ENCODE measurements at regions not wholly inside any gene's neighbourhood (a gene's known extent, or its start where the extent isn't known, plus 50 kb on each side); places are given as distances from the start of the nearest gene placed in this dataset.
"Not testable (repeated sequence)": the region's sequence is repeated elsewhere in the genome, so short reads cannot be mapped to it uniquely, and the experiment has no call there.

GRCh38 chr2:125224830-125225229 is 1199.7 kb downstream of the CNTNAP5 start:
- DNase-seq = no peak

DNA sequence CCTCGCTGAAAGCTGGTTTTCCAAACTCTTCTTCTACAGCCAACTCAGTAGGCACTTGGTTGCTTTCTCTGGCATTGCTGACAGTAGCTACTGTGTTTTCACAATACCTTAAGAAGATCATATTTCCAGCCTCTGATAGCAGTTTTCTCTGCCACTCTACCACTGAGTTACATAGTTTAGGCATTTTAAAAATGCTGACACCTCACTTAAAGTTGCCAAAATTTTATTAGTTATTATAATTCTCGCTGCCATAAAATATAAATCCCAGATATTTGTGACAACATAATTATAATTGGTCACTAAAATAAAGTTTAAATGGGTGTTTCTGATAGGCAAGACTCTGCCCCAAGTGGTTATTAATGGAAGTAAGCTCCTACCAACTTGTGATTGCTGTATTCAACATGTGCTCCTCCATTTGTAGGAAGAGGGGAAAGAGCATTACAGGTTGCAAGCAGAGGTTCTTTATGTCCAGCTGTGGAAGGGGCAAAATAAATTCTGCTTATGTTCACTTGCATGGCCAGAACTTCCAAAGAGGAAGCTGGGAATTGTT is 1202.8 kb downstream of the CNTNAP5 start:
- DNase-seq = no peak

DNA sequence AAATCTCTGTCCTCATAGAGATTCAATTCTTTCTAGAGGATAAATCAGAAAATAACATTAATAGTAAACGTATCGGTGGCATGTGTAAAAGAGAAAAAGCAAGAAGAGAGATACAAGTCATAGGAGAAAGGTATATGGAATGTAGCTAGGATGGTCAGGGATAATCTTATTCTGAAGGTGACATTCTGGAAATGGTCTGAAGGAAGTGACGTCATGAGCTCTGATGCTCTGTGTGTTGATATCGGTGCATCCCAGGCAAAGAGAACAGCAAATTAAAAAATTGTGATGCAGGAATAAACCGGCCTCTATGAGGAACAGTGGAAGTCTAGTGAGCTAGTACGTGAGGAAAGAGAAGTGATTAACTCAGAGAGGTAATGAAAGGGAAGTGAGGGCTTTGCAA is 1215.8 kb downstream of the CNTNAP5 start:
- no peak for DNase-seq

DNA sequence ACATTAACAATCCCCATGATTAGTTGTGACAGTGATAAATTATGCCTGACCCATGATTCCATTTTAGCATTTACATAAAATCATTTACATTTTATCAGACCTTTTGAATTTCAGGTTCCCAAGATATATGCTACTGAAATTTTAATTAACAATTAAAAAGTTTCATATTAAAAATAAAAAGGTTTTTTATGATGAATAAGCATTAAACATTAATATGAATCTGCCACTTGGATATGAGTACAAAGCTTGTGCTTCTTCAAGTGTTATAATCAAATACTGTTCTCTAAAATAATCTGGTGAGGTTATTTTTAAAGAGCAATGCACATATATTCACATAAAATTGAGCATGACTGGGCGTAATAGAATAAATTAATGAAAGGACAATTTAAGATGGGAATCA is 1218.0 kb downstream of the CNTNAP5 start:
- no peak for DNase-seq

GRCh38 chr2:125254010-125254409 is 1228.9 kb downstream of the CNTNAP5 start:
- no peak for DNase-seq

DNA sequence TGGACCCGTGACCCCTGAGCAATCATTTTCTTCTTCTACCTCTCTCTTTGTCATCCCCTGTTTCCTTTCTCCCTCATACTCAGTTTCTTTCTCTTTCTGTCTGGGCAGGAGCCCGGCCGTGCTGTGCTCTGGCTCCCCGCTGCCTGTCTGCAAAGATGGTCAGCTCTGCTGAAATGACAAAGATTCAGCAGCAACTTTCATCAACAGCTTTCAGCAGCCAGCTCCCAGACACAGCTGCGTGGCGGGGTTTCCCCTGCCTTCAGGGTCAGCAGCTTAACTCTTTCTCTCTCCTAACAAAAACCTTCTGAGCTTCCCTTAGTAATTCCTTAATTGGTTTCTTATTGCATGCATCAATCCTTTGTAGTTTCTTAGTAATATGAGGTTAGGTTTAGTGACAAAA is 1234.4 kb downstream of the CNTNAP5 start:
- no peak for DNase-seq

- DNase-seq = not testable (repeated sequence)
Measured at GRCh38 chr2:125260366-125260930, 1235.4 kb downstream of the CNTNAP5 start.

DNA sequence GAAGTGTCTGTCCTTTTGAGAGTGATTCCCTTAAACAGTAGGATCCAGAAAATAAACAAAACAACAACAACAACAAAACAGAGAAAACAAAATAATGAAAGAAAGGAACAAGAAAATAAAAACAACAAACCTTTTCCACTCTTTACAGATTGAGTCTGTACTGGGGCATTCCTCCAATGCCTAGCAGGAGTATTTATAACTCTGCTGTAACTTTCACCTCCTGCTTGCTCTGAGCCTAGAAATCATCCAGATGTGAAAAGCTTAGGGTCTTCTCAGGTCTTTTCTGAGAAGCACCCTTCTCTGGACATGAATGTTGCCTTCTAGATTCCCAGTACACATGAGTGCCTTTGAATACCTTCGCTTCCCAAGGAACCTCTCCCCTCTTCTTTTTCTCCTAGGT is 1239.4 kb downstream of the CNTNAP5 start:
- no peak for DNase-seq

GRCh38 chr2:125267683-125268082 is 1242.6 kb downstream of the CNTNAP5 start:
- DNase-seq = no peak

GRCh38 chr2:125272651-125273050 is 1247.6 kb downstream of the CNTNAP5 start:
- no peak for DNase-seq

- no peak for DNase-seq
Measured at GRCh38 chr2:125274718-125275117, 1249.6 kb downstream of the CNTNAP5 start.

DNA sequence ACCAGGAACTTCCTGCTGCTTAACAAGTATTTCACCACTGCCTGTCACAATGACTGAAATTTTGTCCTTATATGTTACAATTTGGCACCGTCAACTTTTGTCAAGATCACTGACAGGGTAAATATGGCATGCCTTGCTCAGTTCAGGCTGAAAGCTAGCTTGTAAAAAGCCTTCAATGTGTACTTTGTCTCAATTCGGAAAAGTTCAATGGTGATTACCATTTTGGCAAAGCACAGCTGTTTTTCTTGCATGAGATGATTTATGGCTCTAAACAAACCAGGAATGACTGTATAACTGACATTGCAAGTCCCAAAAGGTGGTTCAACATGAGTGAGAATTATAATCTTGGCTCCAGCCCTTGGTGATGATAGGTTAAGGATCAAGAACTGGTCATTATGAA is 1255.2 kb downstream of the CNTNAP5 start:
- no peak for DNase-seq

DNA sequence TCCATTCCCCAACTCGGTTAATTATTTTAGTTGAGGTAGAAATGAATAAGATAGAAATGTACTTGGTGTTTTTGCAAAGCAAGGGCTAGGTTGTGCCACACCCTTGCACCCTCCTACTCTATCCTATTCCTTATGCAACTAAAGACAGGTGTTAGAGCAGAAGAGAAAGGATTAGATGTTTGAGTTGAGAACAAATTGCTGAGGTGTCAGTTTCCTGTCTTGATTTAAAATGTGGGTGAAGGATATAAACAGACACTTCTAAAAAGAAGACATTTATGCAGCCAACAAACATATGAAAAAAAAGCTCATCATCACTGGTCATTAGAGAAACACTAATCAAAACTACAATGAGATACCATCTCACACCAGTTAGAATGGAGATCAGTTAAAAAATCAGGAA is 1256.2 kb downstream of the CNTNAP5 start:
- no peak for DNase-seq

- DNase-seq = no peak
Measured at GRCh38 chr2:125296742-125297141, 1271.7 kb downstream of the CNTNAP5 start.

DNA sequence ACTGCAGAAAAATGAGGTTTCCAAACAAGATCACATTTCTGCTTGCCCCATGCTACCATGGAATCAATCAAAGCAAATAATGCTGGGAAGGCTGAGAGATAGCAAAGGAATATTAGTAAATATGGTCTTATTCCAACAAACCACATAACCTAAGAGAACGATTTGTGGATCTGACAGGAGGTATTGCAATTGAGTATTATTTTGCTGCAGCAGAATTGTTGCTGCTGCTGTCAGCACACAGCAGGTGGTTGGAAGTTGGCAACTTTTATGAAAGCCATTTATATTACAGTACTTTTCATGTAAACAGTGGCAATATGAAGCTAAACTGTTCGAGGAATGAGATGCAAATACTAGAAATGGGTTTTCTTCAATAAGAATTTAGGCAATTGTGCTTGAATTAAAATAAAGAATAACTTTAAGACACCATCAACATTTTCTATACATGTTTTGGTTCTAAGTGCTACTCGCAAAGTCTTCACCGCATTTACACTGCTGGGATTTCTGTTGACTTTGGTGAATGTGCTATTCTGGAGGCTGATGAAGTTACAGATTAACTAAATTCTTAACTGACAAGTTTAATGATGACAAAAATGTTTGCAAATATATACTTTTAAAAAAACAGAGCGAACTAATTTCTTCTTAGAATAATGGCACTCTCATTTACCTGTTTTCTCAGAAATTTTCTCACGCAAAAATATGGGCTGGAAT is 1285.7 kb downstream of the CNTNAP5 start:
- no peak for DNase-seq

DNA sequence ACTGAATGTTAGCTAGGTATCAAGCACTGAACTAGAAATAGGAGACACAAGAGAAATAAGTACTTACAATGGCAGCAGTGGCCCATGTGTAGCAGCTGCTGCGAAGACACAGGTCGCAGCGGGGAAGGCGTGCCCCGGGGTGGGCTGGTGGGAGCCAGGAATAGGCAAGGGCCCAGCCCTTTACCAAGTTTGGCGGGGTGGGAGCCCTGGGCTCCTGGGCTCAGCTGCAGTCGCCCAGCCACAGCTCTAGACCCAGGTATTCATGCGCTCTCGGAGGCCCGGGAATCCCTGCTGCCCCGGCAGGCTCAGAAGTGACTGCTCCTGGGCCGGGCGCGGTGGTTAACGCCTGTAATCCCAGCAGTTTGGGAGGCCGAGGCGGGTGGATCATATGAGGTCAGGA is 1287.3 kb downstream of the CNTNAP5 start:
- DNase-seq = no peak

- no peak for DNase-seq
Measured at GRCh38 chr2:125313806-125314205, 1288.7 kb downstream of the CNTNAP5 start.

- DNase-seq = no peak
Measured at GRCh38 chr2:125318740-125319139, 1293.7 kb downstream of the CNTNAP5 start.

DNA sequence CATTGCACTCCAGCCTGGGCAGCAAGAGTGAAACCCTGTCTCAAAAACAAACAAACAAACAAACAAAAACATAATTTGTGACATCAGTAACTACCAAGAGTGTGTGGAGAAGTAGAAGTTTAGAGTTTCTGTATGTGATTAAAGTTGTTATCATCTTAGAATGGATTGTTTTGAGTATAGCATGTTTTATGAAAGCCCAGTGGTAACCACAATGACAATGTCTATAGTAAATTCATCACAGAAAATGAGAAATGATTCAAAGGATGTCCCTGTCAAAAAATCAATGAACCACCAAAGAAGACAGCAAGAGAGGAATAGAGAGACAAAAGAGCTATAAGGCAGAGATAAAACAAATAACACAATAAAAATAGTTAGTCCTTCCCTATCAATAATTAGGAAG is 1299.2 kb downstream of the CNTNAP5 start:
- DNase-seq = no peak

- no peak for DNase-seq
Measured at GRCh38 chr2:125330133-125330532, 1305.0 kb downstream of the CNTNAP5 start.

- DNase-seq = no peak
Measured at GRCh38 chr2:125341353-125341752, 1314.6 kb upstream of the GYPC start.

- DNase-seq = not testable (repeated sequence)
Measured at GRCh38 chr2:125353542-125353941, 1302.4 kb upstream of the GYPC start.

DNA sequence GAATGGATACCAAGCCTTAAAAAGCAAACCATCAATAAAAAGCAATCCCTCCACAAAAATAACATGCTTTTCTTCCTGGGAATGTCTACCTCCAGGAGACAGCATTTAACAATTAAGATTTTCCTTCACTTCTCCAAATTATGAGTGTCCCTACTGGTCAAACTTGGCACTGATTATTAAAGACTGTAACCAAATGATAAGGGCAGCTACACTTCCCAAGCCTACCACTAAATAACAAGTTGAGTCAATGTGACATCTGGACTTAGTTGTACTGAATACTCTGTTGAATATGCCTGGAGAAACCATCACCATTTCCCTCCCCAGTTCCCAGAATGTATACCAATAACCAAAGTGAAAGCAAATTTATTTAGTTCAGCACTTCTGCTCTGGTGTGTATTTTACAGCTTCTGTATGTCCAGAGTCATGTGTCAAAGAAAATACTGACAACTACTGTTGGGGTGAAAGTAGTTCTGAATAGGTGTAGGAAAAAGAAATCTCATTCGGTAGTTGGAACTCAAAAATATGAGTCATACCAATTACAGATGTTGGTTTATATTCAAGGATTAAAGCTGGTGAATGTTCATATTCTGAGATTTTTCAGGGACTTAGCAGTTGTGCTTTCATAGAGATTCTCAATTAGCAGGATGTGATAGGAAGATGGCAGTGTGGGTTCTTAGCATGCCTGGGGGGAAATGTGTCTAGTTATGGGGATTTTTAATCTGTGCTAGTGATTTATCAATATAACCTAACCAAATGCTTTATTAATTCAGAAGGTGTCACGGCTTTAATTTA is 1291.6 kb upstream of the GYPC start:
- no peak for DNase-seq

GRCh38 chr2:125364984-125365265 is 1291.0 kb upstream of the GYPC start:
- no peak for DNase-seq
